Right lobe of liver (tissue), 4 donors: ENCODE measurements at regions not wholly inside any gene's neighbourhood (a gene's known extent, or its start where the extent isn't known, plus 50 kb on each side); places are given as distances from the start of the nearest gene placed in this dataset.
"Not testable (repeated sequence)": the region's sequence is repeated elsewhere in the genome, so short reads cannot be mapped to it uniquely, and the experiment has no call there.

Experiments
- POLR2A ChIP-seq: fragments of 450-650 bp; IDR thresholded peaks from one replicate; pipeline ENCODE4 v1.6.1; 2017; ENCODE audit warnings: antibody characterized with exemption, mild to moderate bottlenecking
- TF ChIP-seq, protein P1 (sequence below), 4 donors: fragments of 200-600 bp in 3 of 4; fragments of 450-650 bp in 1 of 4; IDR thresholded peaks; one replicate each; pipeline versions ENCODE4 v1.5.1 to v1.8.0; 2016 to 2022; ENCODE audit warnings: antibody characterized with exemption in 4 of 4, mild to moderate bottlenecking in 2 of 4
- donor health status: DM: no; HTN: no; CAD: no.
- donor health status: DM: no; HTN: no; CAD: no.
- donor health status: DM: no; HTN: yes; CAD: no.

DNA sequence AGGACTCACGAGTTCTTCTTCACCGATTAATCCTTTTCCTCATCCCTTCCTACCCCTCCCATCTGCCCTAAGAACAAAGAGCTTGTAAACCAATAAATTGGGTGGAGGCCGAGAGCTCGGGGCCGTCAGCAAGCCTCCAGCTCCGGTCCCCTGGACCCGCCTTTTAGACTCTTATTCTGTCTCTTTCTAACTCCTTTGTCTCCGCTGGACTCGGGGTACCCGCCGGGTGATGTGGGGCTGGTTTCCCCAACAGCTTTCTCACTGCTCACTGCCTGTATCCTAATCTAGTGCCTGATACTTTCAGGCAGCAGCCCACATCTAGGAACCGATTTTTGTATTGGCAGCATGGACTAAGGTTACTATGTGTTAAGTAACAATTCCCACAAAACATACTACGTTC lies 169.1 kb downstream of the THBS2 start:
- not testable (repeated sequence) for TF ChIP-seq POLR2A
- TF ChIP-seq, protein P1, sequence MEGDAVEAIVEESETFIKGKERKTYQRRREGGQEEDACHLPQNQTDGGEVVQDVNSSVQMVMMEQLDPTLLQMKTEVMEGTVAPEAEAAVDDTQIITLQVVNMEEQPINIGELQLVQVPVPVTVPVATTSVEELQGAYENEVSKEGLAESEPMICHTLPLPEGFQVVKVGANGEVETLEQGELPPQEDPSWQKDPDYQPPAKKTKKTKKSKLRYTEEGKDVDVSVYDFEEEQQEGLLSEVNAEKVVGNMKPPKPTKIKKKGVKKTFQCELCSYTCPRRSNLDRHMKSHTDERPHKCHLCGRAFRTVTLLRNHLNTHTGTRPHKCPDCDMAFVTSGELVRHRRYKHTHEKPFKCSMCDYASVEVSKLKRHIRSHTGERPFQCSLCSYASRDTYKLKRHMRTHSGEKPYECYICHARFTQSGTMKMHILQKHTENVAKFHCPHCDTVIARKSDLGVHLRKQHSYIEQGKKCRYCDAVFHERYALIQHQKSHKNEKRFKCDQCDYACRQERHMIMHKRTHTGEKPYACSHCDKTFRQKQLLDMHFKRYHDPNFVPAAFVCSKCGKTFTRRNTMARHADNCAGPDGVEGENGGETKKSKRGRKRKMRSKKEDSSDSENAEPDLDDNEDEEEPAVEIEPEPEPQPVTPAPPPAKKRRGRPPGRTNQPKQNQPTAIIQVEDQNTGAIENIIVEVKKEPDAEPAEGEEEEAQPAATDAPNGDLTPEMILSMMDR (IDR thresholded peaks at IDR 0.05), result not testable (repeated sequence)
